HAP-1 (cell line): ENCODE measurements at regions not wholly inside any gene's neighbourhood (a gene's known extent, or its start where the extent isn't known, plus 50 kb on each side); places are given as distances from the start of the nearest gene placed in this dataset.

ENCODE experiments used
- DNase-seq, 2 experiments: peaks; one replicate each; pipeline ENCODE4 v3.0.0-alpha.2; 2016 to 2020; ENCODE audit warnings: low spot score in 2 of 2
- H3K27me3 ChIP-seq: fragments of 250-450 bp; sonication (Bioruptor Pico); 2 replicates; pipeline ENCODE4 v1.5.1; 2020; ENCODE audit warnings: low read depth, mild to moderate bottlenecking, moderate library complexity
- H3K36me3 ChIP-seq: fragments of 250-450 bp; sonication (Bioruptor Pico); replicated peaks from 2 replicates; pipeline ENCODE4 v1.5.1; 2020; ENCODE audit warnings: mild to moderate bottlenecking
- H3K4me1 ChIP-seq: fragments of 250-450 bp; sonication (Bioruptor Pico); 2 replicates; pipeline ENCODE4 v1.5.1; 2020; ENCODE audit warnings: mild to moderate bottlenecking
- H3K4me3 ChIP-seq: fragments of 250-450 bp; sonication (Bioruptor Pico); 2 replicates; pipeline ENCODE4 v1.5.1; 2020; ENCODE audit warnings: mild to moderate bottlenecking, moderate library complexity
- H3K9me3 ChIP-seq: fragments of 250-450 bp; sonication (Bioruptor Pico); 2 replicates; pipeline ENCODE4 v1.5.1; 2020; ENCODE audit warnings: mild to moderate bottlenecking, moderate library complexity
- in situ Hi-C: fragments of 300-500 bp; cut with MboI; formaldehyde crosslinking; loops from 3 replicates; pipeline ENCODE4 v1.14.3; 2020; ENCODE audit warnings: low sequenced_read_pairs, inconsistent platforms, mixed read lengths

DNA sequence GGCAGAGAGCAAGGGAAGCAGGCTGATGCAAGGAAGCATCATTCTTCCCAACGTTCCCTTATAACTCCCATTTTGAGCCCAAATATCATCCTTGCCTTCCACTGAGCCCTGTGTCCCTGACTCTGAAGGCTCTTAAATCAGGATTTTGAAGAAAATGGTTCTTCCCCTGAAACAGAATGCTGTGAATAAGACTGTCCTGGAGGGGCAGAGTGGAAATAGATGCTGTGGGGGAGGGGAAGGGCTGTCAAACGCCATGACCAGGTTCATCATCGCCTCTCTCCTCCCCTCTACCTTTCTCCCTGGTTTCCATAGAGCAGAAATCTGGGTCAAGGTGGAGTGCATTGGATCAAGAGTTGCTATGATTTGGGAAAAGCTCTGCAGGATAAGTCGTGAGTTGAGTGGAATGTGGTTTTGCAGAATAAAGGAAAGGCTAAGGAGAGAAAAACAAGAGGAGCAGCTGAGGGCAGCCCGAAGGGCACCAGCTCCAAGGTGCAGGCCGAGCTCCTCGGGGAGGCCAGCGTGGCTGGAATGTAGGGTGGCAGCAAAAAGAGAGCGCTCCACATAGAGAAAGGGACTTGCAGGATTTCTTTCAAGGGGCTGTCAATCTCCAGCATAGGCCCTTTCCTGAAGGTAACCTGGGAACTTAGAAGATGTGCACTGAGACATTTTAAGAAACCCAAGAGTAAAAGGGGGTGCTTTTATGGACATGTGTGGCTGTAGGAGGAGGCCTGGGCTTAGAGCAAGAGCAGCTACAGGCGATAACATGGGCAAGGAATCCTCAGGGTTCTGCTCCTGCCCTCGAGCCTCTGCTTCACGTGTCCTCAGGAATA, 120.8 kb upstream of the CDYL start:
- no peaks in the 10 kb centered on the region for H3K27me3 ChIP-seq
- no peaks in the 10 kb centered on the region for H3K4me1 ChIP-seq
- no peaks in the 10 kb centered on the region for H3K9me3 ChIP-seq
- DNase-seq, result no peak
- in situ Hi-C loops, result no loop called here
- no peak overlapping the region for H3K4me3 ChIP-seq
- no peaks in the 10 kb centered on the region for H3K36me3 ChIP-seq

- H3K36me3 ChIP-seq, result no peaks in the 10 kb centered on the region
- in situ Hi-C loops, result no loop called here
- H3K9me3 ChIP-seq, result no peaks in the 10 kb centered on the region
- no peaks in the 10 kb centered on the region for H3K4me1 ChIP-seq
- DNase-seq, result no peak
- no peak overlapping the region for H3K4me3 ChIP-seq
- H3K27me3 ChIP-seq, result 0 out of 2 replicates have a peak, but pooled peaks cover 2% of the 10 kb centered on the region
These were observed 123.1 kb upstream of the CDYL start for GRCh38 chr6:4653141-4653540.

GRCh38 chr6:4651831-4652467, 124.3 kb upstream of the CDYL start:
- no peak overlapping the region for H3K4me3 ChIP-seq
- 0 out of 2 replicates have a peak, but pooled peaks cover 2% of the 10 kb centered on the region for H3K27me3 ChIP-seq
- H3K36me3 ChIP-seq, result no peaks in the 10 kb centered on the region
- in situ Hi-C loops, result no loop called here
- H3K4me1 ChIP-seq, result no peaks in the 10 kb centered on the region
- DNase-seq, result no peak
- no peaks in the 10 kb centered on the region for H3K9me3 ChIP-seq

- Histone ChIP-seq H3K27me3 (0 out of 2 replicates have a peak, but pooled peaks cover 2% of the 10 kb centered on the region), H3K4me3 (no peak overlapping the region), H3K4me1 (no peaks in the 10 kb centered on the region), H3K9me3 (no peaks in the 10 kb centered on the region), H3K36me3 (no peaks in the 10 kb centered on the region)
- no peak for DNase-seq
- in situ Hi-C loops, result no loop called here
These were observed 126.5 kb upstream of the CDYL start for GRCh38 chr6:4649728-4650127.

- no peak overlapping the region for H3K4me3 ChIP-seq
These were observed 128.5 kb upstream of the CDYL start for GRCh38 chr6:4647414-4648365.

DNA sequence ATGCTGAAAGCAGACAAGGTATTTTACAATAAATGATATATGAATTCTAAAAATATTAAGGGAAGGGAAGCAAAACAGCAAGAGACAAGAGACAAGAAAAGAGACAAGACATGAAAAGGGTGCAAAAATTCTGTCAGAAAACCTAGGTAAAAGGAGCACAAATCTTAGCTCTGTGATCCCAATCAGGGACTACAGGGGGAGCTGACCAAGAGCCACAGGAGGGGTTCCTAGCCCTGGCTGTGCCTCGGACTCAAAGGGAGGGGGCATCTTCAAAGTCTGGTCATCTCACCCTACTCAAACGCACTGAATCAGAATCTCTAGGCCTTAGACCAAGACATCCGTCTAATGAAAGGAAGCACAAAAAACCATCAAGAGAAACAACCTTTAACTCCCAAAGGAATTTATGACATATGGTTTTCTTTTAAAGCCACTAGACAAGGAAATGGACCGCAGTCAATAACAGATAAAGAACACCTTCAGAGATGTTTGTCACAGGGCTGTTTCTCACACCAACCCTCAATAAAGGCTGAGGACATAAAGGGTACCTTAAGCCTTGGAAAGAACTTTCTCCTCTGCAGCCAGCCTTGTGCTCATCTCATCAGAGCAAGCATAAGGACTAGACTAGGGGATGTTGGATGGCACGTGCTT, 130.4 kb upstream of the CDYL start:
- Histone ChIP-seq H3K4me1 (no peaks in the 10 kb centered on the region), H3K36me3 (no peaks in the 10 kb centered on the region), H3K9me3 (no peaks in the 10 kb centered on the region), H3K27me3 (0 out of 2 replicates have a peak, but pooled peaks cover 2% of the 10 kb centered on the region), H3K4me3 (no peak overlapping the region)
- in situ Hi-C loops, result no loop called here
- DNase-seq, result no peak

More at GRCh38 chr6:4647414-4648365, 128.5 kb upstream of the CDYL start:
- in situ Hi-C loops, result no loop called here
- 0 out of 2 replicates have a peak, but pooled peaks cover 2% of the 10 kb centered on the region for H3K27me3 ChIP-seq
- H3K4me1 ChIP-seq, result no peaks in the 10 kb centered on the region
- H3K9me3 ChIP-seq, result no peaks in the 10 kb centered on the region
- no peaks in the 10 kb centered on the region for H3K36me3 ChIP-seq
- peak; percentile 8 to 77 for DNase-seq

DNA sequence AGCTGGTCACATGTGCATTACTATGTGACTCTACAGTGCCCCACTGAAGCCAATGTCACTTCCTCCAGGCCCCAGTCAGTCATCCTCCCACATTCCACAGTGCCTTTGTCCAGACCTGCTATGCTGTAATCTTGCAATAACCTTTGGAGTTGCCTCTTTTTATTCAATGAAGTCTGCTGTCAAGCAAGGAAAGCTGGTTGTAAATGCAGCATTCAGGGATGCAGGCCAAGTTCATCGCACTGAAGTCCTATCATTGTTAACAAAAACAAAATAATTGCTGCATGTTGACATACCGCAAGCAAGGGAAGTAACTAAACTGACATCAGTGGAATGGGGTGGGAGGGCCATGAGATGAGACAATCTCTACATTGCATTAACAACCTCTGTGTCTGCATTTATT, 131.2 kb upstream of the CDYL start:
- Histone ChIP-seq H3K27me3 (0 out of 2 replicates have a peak, but pooled peaks cover 2% of the 10 kb centered on the region), H3K4me1 (no peaks in the 10 kb centered on the region), H3K4me3 (no peak overlapping the region), H3K9me3 (no peaks in the 10 kb centered on the region), H3K36me3 (no peaks in the 10 kb centered on the region)
- in situ Hi-C loops, result no loop called here
- no peak for DNase-seq

DNA sequence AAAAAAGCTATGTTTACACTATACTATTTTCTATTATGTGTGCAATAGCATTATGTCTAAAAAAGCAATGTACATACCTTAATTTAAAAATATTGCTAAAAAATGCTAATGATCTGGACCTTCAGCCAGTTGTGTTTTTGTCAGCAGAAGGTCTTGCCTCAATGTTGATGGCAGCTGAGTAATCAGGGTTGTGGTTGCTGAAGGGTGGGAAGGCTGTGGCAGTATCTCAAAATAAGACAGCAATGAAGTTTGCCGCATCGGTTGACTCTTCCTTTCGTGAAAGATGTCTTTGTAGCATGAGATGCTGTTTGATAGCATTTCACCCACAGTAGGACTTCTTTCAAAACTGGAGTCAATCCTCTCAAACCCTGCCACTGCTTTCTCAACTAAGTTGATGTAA, 134.7 kb upstream of the CDYL start:
- Histone ChIP-seq H3K9me3 (no peaks in the 10 kb centered on the region), H3K27me3 (no peaks in the 10 kb centered on the region), H3K4me3 (no peak overlapping the region), H3K4me1 (no peaks in the 10 kb centered on the region), H3K36me3 (no peaks in the 10 kb centered on the region)
- DNase-seq, result no peak
- in situ Hi-C loops, result no loop called here

DNA sequence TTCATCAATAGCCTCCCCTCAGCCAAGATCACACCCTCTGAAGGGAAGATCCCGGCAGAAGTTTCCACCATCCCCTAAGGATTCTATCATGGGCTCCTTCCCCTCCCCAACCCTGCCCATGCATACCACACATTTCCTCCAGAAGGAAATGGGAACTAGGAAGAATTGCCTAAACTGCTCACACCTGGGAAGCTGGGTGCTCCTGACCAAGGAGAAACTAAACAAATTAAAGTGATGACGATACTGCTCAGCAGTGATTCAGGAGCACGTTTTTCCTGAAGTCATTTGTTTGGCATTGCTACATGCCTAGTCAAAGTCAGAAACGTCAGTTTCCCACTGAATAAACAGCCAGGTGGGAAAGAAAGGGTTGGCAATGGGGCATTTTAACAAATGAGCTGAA, 136.1 kb upstream of the CDYL start:
- in situ Hi-C loops, result no loop called here
- Histone ChIP-seq H3K36me3 (no peaks in the 10 kb centered on the region), H3K27me3 (no peaks in the 10 kb centered on the region), H3K9me3 (no peaks in the 10 kb centered on the region), H3K4me3 (no peak overlapping the region), H3K4me1 (no peaks in the 10 kb centered on the region)
- DNase-seq, result no peak

- Histone ChIP-seq H3K4me3 (no peak overlapping the region), H3K27me3 (no peaks in the 10 kb centered on the region), H3K36me3 (no peaks in the 10 kb centered on the region), H3K9me3 (no peaks in the 10 kb centered on the region), H3K4me1 (no peaks in the 10 kb centered on the region)
- no peak for DNase-seq
- in situ Hi-C loops, result no loop called here
These were observed 137.6 kb upstream of the CDYL start for GRCh38 chr6:4638641-4639040.

- Histone ChIP-seq H3K4me1 (no peaks in the 10 kb centered on the region), H3K9me3 (no peaks in the 10 kb centered on the region), H3K27me3 (no peaks in the 10 kb centered on the region), H3K36me3 (no peaks in the 10 kb centered on the region), H3K4me3 (no peak overlapping the region)
- in situ Hi-C loops, result no loop called here
- no peak for DNase-seq
These were observed 138.3 kb upstream of the CDYL start for GRCh38 chr6:4637691-4638433.

DNA sequence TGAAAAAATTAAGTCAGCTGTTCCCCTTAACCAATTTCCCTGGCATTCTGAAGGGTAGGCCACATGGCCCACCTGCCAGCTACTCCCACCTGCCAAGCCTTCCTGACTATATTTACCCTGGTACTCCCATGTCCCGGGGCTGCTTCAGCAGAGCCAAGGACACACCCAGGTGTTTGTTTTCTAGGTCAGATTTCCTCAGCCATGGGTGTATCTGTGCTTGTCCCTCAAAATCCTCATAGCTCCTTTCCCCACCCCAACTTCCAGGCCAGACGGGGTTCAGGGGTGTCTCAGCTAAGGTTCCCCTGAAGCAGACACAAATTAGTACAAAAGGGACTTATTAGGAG, 139.4 kb upstream of the CDYL start:
- H3K4me1 ChIP-seq, result no peaks in the 10 kb centered on the region
- H3K9me3 ChIP-seq, result no peaks in the 10 kb centered on the region
- H3K27me3 ChIP-seq, result no peaks in the 10 kb centered on the region
- in situ Hi-C loops, result no loop called here
- H3K36me3 ChIP-seq, result no peaks in the 10 kb centered on the region
- no peak overlapping the region for H3K4me3 ChIP-seq
- no peak for DNase-seq
